ENCODE measurements at regions not wholly inside any gene's neighbourhood (a gene's known extent, or its start where the extent isn't known, plus 50 kb on each side); places are given as distances from the start of the nearest gene placed in this dataset.

DNA sequence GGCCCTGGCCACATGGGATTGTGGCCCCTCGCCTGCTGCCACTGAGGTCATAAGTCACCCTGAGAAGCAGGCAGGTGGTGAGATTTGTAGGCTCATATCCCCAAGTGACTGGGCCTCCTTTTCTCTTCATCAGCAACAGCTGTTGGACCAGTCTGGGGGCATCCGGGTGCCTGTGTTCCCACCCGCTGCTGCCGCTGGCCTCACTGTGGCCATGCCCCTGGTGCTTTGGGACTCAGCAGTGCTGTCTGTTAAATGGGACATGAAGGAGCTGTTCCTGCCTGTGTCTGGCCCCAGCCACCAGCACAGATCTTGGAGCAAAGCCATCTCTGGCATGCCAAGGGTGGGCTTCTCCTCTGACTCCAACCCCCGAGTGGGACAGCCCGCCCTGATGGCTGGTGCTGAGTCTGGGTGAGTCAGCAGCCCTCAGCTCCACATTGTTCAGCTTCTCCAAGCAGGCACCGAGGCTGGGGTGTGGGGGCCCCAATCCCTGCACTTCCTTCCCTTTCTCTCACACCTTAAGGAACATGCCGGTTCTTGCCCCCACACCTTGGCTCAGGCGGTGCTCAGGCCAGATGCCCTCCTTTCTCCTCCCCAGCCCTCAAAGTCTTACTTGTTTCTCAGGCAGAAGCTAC is 207.9 kb downstream of the GLI2 start:
- DNase-seq: no peak

DNA sequence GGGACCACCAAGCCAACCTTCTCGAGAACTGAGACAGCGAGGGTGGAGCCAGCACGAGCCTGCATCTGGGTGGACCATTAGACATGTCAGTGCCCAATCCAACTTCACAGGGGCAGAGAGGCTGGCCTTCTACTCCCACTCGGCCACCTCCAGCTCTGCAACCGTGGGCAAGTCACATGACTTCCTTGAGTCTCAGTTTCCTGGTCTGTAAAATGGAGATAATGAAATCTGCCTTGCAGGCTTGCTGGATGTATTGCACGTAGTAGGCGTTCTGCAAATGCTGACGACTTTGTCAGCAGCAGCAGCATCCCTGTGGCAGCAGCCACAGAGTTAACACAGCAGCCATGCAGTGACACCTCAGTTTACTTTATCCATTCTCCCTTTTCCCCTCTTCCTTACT is 208.9 kb downstream of the GLI2 start:
- no peak for DNase-seq

DNA sequence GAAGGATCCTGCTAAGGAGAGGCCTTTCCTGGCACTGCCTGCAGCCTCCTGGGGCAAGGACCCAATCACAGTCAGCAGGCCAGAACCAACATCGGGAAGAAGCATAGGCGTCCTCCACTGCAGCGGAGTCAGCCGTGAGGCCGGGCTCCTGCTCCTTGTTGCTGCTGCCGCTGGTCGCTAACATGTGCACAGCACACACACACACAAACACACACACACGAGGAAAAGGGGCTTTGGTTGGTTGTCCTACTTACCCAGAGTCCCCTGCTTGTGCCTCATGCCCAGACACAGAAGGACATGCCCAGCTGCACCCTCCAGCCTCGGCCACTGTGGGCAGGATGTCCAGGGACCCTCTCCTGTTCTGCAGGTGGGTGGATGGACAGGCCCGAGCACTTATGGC is 209.4 kb downstream of the GLI2 start:
- DNase-seq: no peak

DNA sequence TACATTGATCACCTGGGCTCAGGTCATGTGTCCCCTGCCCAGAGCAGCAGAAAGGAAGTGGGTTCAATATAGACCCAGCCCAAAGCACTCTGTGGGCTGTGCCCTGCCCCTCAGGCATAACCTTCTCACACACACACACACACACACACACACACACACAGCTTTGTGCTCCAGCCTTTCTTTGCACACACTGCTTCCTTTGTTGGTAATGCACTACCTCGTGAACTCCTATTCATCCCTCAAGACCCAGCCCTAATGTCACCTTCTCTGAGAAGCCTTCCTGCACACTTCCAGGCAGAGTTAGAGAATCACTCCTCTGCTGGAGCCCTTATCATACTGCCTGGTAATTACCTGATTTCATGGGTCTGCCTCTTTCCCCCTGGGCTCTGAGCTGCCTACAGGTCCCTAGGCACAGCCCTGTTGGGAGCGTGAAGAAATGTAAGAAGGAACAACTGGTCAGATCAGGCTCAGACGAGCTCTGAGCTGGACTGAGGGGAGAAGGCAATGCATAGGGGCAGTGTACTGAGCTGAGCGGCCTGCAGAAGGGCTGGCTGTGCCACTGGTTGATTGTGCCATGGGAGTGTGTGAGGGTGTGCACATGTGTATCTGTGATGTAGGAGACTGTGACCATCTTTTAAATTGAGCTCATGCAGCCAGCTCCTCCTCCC is 210.3 kb downstream of the GLI2 start:
- no peak for DNase-seq

DNA sequence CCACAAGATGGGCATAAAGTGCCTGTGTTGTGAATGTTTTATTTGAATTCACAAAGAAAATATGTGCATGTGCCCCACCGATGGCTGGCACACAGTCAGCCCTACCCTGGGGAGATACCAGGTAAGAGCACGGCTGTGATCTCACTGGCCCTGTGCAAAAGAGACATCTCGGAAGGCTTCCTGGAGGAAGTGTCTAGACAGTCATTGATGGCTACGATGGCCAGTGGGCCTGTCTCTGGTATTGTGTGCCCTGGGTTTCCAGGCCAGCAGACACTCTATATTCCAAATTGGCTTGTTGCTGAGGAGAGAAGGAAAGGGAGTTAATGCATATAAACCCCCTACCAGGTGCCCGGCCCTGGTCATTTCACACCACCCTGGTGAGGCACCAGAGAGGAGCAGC is 211.7 kb downstream of the GLI2 start:
- no peak for DNase-seq

DNA sequence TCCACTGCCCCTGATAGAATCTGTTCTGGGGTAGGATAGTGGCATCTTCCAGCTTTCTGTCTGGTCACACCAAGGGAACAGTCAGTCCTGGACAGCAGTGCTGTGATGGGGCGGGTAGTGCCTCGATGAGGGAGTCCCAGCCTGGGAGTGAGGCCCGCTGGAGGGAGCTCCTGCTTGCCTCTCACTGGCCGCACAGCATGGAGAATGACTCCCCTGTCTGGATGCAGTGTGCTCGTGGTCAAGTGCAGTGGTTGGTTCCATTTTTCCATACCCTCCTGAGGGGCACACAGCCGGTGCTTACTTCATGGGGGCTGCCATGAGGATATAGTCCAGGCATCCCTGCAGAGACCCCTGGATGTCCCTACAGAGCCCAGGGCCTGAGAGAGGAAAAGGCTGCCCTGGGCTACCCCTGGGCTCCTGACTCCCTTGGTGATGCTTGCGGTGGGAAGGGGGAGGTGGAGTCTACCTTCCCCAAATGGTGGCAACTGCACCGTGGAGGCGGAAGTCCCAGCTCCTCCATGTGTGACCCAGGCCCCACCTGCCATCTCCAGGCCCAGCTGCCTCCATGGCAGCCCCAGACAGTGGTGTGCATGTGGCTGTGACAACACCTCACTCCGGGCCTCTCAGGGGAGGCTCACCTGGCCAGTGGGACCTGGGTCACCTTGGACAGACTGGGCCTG is 212.5 kb downstream of the GLI2 start:
- DNase-seq: no peak

DNA sequence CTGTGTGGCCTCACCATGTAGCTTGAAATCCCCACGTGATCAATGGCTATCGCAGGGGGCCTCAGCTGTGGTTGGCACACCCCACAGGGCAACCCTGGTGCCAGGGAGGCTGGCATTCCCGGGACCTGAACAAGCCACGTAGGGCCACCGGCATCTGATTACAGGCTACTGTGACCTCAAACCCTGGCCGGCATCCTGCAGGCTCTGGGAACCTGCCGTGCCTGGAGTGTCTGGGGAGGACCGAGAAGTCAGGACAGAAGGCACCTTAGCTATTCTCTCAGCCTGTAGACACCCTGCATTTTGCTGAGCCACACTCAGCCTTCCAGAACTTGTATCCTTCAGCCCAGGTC is 213.0 kb downstream of the GLI2 start:
- no peak for DNase-seq

DNA sequence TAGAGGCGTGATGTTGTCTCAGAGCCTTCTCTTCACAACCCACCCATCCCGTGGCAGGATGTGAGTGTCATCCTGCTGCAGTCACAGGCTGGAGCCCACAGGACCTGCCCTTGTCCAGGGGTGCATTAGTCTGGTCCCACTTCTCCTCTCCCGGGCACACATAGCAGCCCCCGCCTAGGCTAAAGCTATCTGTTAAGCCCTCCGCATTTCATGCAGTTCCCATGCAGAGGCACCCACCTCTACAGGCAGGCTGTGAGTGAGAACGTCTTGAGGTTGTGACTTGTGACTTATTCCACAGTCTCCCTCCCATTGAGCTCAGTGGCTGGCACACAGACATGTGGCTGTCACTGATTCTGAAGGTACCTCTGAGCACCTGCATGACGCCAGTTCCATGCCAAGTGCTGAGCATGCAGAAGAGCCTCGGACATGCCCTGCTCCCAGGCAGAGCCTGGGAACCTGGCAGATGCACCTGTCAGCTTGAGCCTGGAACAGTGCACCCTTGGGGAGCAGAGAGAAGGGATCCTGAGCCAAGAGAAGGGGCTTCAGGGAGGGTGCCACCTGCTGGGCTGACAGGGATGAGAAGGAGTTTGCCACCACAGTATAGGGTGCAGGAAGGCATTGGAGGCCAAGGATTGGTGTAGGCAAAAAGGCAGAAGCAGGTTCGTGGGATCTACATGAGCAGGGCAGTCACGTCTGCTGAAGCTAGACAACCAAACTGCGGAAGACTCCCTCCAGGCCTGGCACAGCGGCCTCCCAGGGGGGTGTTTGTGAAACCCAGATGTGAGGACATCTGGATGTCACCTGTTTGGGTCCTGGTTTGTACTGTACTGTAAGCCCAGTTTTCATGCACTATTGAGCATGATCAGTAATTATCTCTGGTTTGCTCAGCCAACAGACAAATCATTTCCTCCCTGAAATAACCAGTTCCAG is 213.6 kb downstream of the GLI2 start:
- DNase-seq: no peak

DNA sequence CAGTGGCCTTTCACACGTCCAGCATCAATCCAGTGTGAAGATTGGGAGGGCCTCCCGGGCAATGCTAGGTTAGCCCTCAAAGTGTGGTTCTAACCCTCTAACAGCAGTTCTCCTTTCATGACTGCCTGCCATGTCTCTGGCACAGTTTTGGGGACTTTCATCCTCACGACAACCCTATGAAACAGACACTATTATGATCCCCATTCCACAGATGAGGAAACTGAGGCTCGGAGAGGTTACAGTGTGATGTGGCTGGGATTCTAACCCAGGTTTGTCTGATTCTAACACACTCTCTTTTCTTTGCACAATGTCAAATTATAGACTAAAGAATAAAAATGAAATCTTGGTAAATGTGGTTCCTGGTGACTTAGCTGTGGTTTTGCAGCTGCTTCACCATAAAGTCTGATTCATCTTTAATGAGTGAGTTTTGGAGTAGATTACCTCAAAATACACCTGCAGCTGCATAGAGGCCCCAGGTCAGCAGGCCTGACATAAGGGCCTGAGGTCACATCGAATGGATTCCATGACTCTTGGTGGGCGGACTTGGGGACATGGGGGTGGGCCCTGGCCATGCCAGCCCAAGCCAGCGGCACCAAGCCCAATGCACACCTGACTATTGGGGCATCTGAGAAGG is 214.4 kb downstream of the GLI2 start:
- DNase-seq: no peak

DNA sequence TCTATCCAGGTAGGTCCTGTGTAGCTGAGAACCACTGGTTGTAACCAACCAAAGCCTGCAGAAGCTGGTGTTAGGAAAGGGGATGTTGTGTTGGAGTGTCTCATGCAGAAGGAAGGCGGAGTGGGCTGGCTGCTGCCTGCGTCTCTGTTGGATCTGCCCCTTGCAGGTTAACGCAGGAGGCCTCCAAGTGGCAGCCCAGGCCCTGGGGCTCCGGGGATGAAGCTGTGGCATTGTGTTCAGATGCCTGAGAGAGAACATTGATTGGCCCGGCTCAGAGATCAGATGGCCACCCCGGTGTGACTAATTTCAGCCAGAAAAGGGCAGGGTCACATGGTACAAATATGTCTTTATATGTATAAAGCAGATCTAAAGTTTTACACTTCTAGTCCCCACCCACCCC is 216.0 kb downstream of the GLI2 start:
- DNase-seq: no peak

DNA sequence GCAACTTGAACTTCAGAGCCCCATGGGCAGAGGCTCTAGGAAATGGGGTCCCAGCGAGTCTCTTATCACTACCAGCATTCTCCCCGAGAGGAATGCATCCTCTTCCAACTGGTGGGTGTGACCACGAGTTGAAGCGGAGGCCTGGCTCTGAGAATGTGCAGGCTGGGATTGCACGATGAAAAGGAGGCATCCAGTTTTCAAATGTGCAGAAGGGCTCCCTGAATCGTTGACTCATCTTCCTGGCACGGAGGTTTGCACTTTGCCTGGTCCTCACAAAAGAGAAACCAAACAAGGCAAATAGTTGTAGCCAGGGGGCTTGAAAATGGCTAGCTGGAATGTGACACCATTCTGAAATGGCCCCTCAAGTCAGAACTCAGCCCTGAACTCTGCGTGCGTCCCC is 216.7 kb downstream of the GLI2 start:
- no peak for DNase-seq

DNA sequence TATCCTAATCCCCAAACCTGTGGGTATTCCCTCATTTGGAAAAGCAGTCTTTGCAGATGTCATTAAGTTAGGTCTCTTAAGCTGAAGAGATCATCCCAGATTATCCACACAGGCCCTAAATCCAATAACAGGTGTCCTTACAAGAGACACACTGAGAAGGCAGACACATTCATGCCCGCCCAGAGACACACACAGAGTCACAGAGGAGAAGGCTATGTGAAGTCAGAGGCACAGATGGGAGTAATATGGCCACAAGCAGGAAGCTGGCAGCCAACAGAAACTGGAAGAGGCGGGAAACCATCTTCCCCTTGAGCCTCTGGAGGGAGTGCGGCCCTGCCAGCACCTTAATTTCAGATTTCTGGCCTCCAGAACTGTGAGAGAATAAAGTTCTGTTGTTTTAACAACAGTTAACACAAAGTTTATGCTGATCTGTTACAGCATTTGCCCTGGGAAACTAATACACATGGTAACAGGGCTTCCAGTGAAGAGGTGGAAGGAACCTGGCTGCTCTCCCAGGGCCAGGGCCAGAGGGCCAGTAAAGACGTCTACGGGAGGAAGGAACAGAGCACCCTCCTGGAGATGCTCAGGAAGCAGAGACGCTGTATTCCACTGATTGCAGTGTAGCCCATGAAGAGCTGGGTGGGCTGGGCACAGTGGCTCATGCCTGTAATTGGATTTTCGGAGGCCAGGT is 217.5 kb downstream of the GLI2 start:
- DNase-seq: no peak

DNA sequence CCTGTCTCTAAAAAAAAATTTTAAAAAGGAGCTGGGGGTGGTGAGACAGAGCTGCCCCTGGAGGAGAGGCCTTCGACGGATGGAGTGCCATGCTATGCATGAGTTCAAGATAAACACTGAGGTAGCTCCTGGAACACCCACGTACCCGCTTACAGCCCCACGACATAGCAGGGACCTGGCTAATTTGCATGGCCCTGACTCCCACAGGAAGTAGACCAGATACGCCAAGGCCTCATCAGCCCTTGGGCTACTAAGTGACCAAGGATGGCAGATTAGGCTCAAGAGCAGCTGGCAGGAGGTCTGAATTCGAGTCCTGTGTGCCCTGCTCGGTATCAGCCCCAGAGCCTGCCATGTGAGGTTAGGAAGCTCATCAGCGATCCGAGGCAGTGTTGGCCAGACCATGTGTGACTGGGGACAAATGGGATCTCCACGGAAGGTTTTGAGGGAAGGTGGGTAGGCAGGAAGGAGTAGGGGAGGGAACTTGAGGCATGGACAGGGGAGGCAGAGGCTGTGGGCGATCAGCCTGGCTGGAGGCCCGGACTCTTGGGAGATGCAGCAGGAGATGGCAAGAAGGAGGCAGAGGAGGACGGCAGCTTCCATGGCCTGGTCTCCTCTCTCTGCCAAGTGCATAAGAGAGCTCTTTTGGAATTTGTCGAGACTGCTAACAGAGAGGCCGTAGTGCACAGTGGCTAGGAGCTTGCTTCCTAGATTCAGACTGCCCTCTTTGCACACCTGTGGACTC is 218.3 kb downstream of the GLI2 start:
- DNase-seq: no peak

DNA sequence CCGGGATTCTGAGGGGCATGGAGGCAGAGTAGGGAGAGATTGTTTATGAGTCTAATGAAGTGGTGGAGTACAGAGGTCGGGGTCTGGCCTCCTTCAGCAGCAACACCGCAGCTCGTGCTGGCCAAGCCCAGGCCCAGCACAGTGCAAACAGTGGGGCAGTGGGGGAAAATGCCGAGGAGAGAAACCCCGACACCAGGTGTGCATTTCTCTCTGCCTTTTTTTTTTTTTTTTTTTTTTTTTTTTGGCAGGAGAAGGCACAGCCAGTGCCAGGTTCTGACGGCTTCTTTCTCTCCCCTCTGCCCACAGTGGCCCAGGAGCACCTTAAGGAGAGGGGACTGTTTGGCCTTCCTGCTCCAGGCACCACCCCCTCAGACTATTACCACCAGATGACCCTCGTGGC is 219.3 kb downstream of the GLI2 start:
- no peak for DNase-seq

DNA sequence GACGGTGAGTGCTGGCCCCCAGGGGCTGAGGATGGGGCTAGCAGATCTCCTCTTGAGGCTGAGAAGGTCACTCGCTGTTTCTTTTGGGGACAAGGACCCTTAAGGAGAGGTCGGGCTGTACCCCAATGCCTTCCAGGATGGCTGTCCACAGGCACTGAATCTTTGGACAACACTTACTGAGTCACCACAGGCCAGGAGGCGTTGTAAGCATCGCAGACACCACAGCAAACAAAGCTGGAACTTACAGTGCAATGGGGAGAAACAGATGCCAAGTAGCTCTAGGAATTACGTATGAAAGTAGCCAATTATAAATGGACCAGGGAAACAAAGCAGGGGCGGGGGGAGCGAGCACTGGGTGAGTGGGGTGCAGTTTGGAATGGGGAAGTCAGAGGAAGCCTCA is 219.8 kb downstream of the GLI2 start:
- no peak for DNase-seq

DNA sequence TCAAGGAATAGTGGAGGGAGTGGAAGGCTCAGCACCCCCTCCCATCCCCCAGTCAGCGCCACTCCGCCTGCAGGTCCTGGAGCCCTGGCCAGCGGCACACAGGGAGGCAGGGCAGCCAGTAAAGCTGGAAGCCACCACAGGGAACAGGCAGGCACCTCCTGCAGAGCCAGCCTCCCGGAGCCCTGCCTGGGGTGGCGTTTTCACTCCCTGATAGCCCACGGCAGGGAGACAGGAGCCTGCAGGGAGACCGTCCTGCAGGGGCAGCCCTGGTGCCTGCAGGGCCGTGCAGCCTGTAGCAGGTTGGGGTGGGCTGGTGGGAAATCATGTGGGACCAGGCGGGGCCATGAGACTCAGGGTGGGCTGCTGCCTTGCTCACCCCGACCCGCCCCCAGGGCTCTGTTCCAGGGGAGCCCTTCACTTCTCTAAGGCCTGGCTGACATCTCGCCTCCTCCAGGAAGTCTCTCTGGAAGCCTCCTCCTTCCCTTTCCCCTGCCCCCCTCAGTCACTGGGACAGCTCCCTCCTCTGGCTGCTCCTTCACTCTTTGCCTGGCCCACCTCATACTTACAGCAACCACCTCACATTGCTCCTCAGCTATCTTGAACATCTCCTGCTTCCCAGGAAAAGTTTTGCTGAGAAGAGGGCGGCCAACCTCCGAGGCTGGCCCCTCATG is 221.0 kb downstream of the GLI2 start:
- DNase-seq: no peak

DNA sequence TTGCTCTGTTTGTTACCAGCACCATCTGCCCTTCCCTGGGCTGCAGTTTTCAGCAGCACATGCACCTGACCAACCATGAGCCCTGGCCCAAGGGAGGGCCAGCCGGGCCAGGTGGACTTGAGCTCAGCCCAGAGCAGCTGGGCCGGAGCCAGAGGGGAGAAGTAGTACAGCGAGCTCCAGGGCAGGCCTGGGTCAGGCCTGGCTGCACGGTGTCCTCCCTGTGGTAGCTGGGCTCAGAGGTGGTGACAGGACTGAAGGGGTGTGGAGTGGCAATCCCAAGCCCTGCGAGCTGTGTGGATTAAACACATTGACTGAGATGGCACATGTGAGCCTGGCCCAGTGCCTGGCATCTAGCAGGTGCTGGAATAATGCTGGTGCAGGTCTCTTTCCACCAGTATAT is 222.2 kb downstream of the GLI2 start:
- DNase-seq: no peak

DNA sequence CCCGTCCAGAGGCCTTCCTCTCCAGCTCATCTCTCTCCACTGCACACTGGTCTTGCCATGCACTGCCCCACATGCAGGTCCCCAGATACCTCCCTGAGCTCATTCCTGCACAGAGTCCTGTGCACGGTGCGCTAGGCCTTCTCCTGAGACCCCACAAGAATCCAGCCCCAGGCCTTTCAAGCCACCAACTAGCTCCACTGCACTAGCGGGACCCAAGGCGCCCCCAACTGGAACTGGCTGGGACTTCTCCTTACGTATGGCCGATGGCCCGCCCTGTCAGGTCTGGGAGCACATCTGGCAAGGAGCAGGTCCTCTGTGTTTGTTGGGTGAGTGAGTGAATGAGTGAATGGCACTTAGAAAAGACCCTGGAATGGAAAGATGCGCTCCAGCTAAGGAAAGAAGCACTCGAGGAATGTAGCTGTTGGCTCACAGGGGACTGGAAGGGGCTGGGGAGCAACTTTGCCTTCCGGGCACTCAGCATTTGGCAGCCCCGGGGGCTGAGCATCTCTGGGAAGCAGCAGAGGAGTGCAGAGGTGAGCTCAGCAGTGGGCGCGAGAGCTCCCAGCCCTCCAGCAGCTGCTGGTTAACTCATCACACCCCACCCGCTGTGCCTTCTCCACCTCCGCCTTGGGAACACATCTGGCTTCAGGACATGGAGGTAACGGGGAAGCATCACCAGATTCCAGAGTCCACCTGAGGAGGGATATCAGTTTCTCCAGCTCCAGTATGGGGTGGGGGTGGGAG is 223.1 kb downstream of the GLI2 start:
- DNase-seq: no peak

DNA sequence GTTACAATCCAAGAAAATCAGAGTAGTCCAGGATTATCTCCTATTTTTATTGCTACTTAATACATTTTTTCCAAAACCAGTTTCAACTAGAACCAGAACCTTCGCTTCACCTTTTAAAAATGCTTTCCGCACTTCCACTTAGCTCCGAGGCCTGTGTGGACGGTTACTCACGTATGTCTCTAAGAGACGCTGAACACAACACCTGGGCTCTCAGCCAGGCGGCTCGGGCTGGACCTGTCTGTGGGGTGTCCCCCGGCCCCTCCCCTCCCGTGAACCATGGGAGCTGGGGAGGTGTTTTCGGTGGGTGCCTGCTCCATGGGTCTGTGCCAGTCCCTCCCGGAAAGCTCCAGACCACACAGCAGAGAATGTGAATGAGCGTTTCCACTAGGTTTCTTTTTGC is 223.8 kb downstream of the GLI2 start:
- no peak for DNase-seq

DNA sequence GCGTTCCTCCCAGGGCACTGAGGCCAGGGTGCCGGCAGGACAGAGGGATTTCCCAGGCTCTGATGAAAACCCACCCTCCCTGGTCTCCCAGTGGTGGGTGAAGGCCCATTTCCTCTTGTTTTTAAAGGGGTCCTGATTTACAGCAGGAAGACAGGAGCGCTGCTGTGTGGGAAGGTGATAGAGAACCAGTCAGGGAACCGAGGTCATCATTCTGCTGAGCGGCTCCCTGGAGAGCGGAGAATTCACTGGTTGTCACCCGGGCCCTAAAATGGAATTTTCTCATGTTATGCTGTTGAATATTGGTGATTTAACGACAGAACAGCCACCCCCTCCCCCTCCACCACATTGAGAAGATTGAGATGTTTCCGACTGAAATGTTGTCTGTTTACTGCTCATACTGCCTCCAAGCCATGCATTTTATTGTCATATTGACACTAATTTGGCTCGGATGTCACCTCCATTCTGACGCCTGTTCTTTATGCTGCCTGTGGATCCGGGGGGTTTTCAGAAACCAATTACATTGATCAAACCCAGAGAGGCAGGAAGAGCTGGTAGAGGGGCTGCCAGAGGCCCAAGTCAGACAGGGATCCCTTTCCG is 225.2 kb downstream of the GLI2 start:
- DNase-seq: no peak

Measured in CD4-positive, alpha-beta T cell treated with Interleukin-1 beta for 1 hour (primary cell).